ENCODE measurements at regions not wholly inside any gene's neighbourhood (a gene's known extent, or its start where the extent isn't known, plus 50 kb on each side); places are given as distances from the start of the nearest gene placed in this dataset.

DNA sequence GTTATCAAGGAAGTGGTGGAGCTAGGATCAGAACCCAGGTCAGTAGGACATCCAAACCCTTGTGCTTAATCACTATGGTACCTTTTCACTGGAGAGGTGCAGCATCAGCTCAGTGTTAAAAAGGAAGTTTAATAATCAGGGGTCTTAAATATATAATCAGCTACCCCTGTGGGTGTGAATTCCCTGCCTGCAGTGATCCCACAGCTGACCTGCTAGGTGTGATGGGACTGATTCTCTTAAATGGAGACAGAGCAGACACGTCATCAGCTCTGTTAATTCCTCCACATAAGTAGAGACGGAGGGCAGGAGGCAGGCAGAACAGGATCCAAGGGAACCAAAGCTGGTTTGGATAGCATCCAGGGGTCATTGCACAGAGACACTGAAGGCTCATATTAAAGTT is 154.1 kb upstream of the CRBN start:
- Histone ChIP-seq H3K79me2 (ENCODE audit: insufficient read depth, low read length) (no peaks in the 10 kb centered on the region), H3K4me2 (ENCODE audit: low read length) (no peak overlapping the region), H3K4me1 (ENCODE audit: insufficient read depth, low read length) (no peaks in the 10 kb centered on the region), H3K27ac (ENCODE audit: low read depth, low read length) (no peak overlapping the region), H4K20me1 (ENCODE audit: insufficient read depth, low read length) (no peaks in the 10 kb centered on the region), H3K9me3 (ENCODE audit: insufficient read depth, low read depth, low read length) (no peaks in the 10 kb centered on the region), H3K36me3 (ENCODE audit: insufficient read depth, low read length) (no peaks in the 10 kb centered on the region), H2AFZ (ENCODE audit: low read depth, low read length) (no peak overlapping the region), H3K9ac (ENCODE audit: low read length) (no peak overlapping the region), H3K4me3 (ENCODE audit: insufficient read depth, low read depth, low read length) (no peak overlapping the region), H3K27me3 (ENCODE audit: insufficient read depth, low read length) (no peaks in the 10 kb centered on the region)
- H3K36me3 Mint-ChIP-seq (ENCODE audit: low read depth, unreplicated experiment): no peaks in the 10 kb centered on the region
- TF ChIP-seq, protein P1, sequence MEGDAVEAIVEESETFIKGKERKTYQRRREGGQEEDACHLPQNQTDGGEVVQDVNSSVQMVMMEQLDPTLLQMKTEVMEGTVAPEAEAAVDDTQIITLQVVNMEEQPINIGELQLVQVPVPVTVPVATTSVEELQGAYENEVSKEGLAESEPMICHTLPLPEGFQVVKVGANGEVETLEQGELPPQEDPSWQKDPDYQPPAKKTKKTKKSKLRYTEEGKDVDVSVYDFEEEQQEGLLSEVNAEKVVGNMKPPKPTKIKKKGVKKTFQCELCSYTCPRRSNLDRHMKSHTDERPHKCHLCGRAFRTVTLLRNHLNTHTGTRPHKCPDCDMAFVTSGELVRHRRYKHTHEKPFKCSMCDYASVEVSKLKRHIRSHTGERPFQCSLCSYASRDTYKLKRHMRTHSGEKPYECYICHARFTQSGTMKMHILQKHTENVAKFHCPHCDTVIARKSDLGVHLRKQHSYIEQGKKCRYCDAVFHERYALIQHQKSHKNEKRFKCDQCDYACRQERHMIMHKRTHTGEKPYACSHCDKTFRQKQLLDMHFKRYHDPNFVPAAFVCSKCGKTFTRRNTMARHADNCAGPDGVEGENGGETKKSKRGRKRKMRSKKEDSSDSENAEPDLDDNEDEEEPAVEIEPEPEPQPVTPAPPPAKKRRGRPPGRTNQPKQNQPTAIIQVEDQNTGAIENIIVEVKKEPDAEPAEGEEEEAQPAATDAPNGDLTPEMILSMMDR (IDR thresholded peaks at IDR 0.05; ENCODE audit: insufficient read depth, low read depth, low read length): no peak
- TF ChIP-seq EZH2 (IDR thresholded peaks at IDR 0.05; ENCODE audit: insufficient read depth, low read length): no peak
- FAIRE-seq (no peak), DNase-seq (ENCODE audit: low read depth) (no peak)
- no peak overlapping the region for H3K27ac Mint-ChIP-seq (ENCODE audit: unreplicated experiment)
- H3K4me1 Mint-ChIP-seq (ENCODE audit: low read depth, unreplicated experiment): no peaks in the 10 kb centered on the region
- H3K9me3 Mint-ChIP-seq (ENCODE audit: unreplicated experiment): peaks cover 7% of the 10 kb centered on the region
- H3K27me3 Mint-ChIP-seq (ENCODE audit: low read depth, unreplicated experiment): no peaks in the 10 kb centered on the region
- no peak overlapping the region for H3K4me3 Mint-ChIP-seq (ENCODE audit: unreplicated experiment)

DNA sequence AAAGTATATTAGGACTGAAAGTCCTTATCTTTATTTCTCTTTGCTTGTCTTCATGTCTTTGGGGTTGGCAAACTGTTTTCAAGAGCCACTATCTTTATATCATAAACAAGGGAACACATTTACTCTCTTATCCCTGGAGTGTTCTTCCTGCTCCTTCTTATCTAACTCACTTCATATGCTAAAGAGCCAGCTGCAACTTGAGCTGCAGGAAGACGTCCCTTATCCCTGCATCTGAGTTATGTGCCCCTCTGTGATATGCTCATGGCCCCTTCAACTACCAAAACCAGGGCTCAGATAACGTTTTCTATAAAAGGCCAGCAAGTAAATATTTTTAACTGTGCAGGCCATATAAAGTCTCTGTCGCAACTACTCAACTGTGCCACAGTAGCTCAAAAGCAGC is 137.0 kb upstream of the CRBN start:
- Histone ChIP-seq H3K27ac (ENCODE audit: low read depth, low read length) (no peak overlapping the region), H3K9ac (ENCODE audit: low read length) (no peak overlapping the region), H4K20me1 (ENCODE audit: insufficient read depth, low read length) (no peaks in the 10 kb centered on the region), H3K4me3 (ENCODE audit: insufficient read depth, low read depth, low read length) (no peak overlapping the region), H3K79me2 (ENCODE audit: insufficient read depth, low read length) (no peaks in the 10 kb centered on the region), H3K36me3 (ENCODE audit: insufficient read depth, low read length) (no peaks in the 10 kb centered on the region), H3K9me3 (ENCODE audit: insufficient read depth, low read depth, low read length) (no peaks in the 10 kb centered on the region), H3K4me1 (ENCODE audit: insufficient read depth, low read length) (no peaks in the 10 kb centered on the region), H2AFZ (ENCODE audit: low read depth, low read length) (no peak overlapping the region), H3K27me3 (ENCODE audit: insufficient read depth, low read length) (no peaks in the 10 kb centered on the region), H3K4me2 (ENCODE audit: low read length) (no peak overlapping the region)
- Mint-ChIP-seq H3K27ac (ENCODE audit: unreplicated experiment) (no peak overlapping the region), H3K36me3 (ENCODE audit: low read depth, unreplicated experiment) (no peaks in the 10 kb centered on the region), H3K4me3 (ENCODE audit: unreplicated experiment) (no peak overlapping the region), H3K9me3 (ENCODE audit: unreplicated experiment) (peaks cover 7% of the 10 kb centered on the region), H3K27me3 (ENCODE audit: low read depth, unreplicated experiment) (no peaks in the 10 kb centered on the region), H3K4me1 (ENCODE audit: low read depth, unreplicated experiment) (no peaks in the 10 kb centered on the region)
- FAIRE-seq (no peak), DNase-seq (ENCODE audit: low read depth) (no peak)
- TF ChIP-seq, protein P1 (IDR thresholded peaks at IDR 0.05; ENCODE audit: insufficient read depth, low read depth, low read length): no peak
- no peak for TF ChIP-seq EZH2 (IDR thresholded peaks at IDR 0.05; ENCODE audit: insufficient read depth, low read length)

DNA sequence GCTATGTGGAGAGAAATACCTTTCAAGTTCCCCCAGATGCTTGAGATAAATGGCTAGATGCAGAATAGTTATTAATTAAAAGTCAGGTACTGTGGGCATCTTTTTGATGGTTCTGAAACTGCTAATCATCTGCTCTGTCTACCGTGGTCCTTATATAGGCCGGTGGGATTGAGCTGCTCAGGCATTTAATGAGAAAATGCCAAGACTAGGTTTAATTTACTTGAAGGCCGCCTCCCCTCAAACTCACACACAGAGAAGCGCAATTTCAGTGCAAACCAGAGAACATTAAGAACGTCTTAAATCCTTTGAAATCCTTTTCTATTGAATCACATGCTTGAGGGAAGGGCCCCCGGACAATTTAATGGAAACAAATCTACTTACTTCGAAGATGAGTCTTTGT is 136.4 kb upstream of the CRBN start:
- Histone ChIP-seq H4K20me1 (ENCODE audit: insufficient read depth, low read length) (no peaks in the 10 kb centered on the region), H3K4me3 (ENCODE audit: insufficient read depth, low read depth, low read length) (no peak overlapping the region), H3K79me2 (ENCODE audit: insufficient read depth, low read length) (no peaks in the 10 kb centered on the region), H3K9me3 (ENCODE audit: insufficient read depth, low read depth, low read length) (no peaks in the 10 kb centered on the region), H3K9ac (ENCODE audit: low read length) (no peak overlapping the region), H3K4me1 (ENCODE audit: insufficient read depth, low read length) (no peaks in the 10 kb centered on the region), H3K36me3 (ENCODE audit: insufficient read depth, low read length) (no peaks in the 10 kb centered on the region), H3K27ac (ENCODE audit: low read depth, low read length) (no peak overlapping the region), H2AFZ (ENCODE audit: low read depth, low read length) (no peak overlapping the region), H3K4me2 (ENCODE audit: low read length) (no peak overlapping the region), H3K27me3 (ENCODE audit: insufficient read depth, low read length) (no peaks in the 10 kb centered on the region)
- FAIRE-seq (no peak), DNase-seq (ENCODE audit: low read depth) (no peak)
- Mint-ChIP-seq H3K4me3 (ENCODE audit: unreplicated experiment) (no peak overlapping the region), H3K9me3 (ENCODE audit: unreplicated experiment) (peaks cover 7% of the 10 kb centered on the region), H3K27ac (ENCODE audit: unreplicated experiment) (no peak overlapping the region), H3K27me3 (ENCODE audit: low read depth, unreplicated experiment) (no peaks in the 10 kb centered on the region), H3K36me3 (ENCODE audit: low read depth, unreplicated experiment) (no peaks in the 10 kb centered on the region), H3K4me1 (ENCODE audit: low read depth, unreplicated experiment) (no peaks in the 10 kb centered on the region)
- TF ChIP-seq EZH2 (IDR thresholded peaks at IDR 0.05; ENCODE audit: insufficient read depth, low read length): no peak
- TF ChIP-seq, protein P1 (IDR thresholded peaks at IDR 0.05; ENCODE audit: insufficient read depth, low read depth, low read length): no peak
